Common myeloid progenitor, CD34-positive (primary cell): ENCODE measurements at regions not wholly inside any gene's neighbourhood (a gene's known extent, or its start where the extent isn't known, plus 50 kb on each side); places are given as distances from the start of the nearest gene placed in this dataset.

Experiments used
- CTCF ChIA-PET: fragments of 350-600 bp; sonication (Branson Sonifier 250); formaldehyde crosslinking; loops from one replicate; lab custom pipeline; 2021; ENCODE audit warnings: antibody characterized with exemption; lab: Charles Lee
- POLR2A ChIA-PET: fragments of 350-600 bp; sonication (Branson Sonifier 250); formaldehyde crosslinking; loops from one replicate; lab custom pipeline; 2021; ENCODE audit warnings: antibody characterized with exemption; lab: Charles Lee
- DNase-seq, 3 donors: peaks; one replicate each; pipeline versions ENCODE4 v3.0.0 to v3.0.0-alpha.2; 2013
- H3K27ac ChIP-seq, 2 experiments: 1 replicate in 1 of 2; 2 replicates in 1 of 2; pipeline ENCODE4 v1.7.0; 2013; ENCODE audit warnings: inconsistent platforms in 2 of 2, low read length in 2 of 2, mild to moderate bottlenecking in 2 of 2, low read depth in 1 of 2, moderate library complexity in 1 of 2; ENCODE audit not compliant: severe bottlenecking in 2 of 2, insufficient read depth in 1 of 2, poor library complexity in 1 of 2
- H3K27me3 ChIP-seq, 5 experiments: replicated peaks in 2 of 5; 1 replicate in 3 of 5; 2 replicates in 2 of 5; pipeline versions ENCODE4 v1.6.1 to v1.7.0; 2013; ENCODE audit warnings: low read length in 4 of 5, mild to moderate bottlenecking in 2 of 5, moderate library complexity in 2 of 5, inconsistent platforms in 1 of 5; ENCODE audit not compliant: insufficient read depth in 5 of 5, control insufficient read depth in 4 of 5
- H3K36me3 ChIP-seq, 4 experiments: 1 replicate in 2 of 4; 2 replicates in 2 of 4; pipeline versions ENCODE4 v1.6.1 to v1.7.0; 2013; ENCODE audit warnings: low read length in 3 of 4, control low read depth in 1 of 4, mild to moderate bottlenecking in 1 of 4; ENCODE audit not compliant: control insufficient read depth in 4 of 4, insufficient read depth in 4 of 4
- H3K4me1 ChIP-seq, 4 experiments: 1 replicate in 3 of 4; 2 replicates in 1 of 4; pipeline versions ENCODE4 v1.6.1 to v1.7.1; 2013; ENCODE audit warnings: low read length in 3 of 4, mild to moderate bottlenecking in 3 of 4, control low read depth in 1 of 4, inconsistent platforms in 1 of 4, moderate library complexity in 1 of 4; ENCODE audit not compliant: control insufficient read depth in 4 of 4, insufficient read depth in 4 of 4; ENCODE audit errors: control extremely low read depth in 1 of 4
- H3K4me3 ChIP-seq, 7 experiments: 1 replicate in 4 of 7; 2 replicates in 3 of 7; pipeline versions ENCODE4 v1.5.1 to v1.7.0; 2013; ENCODE audit warnings: mild to moderate bottlenecking in 7 of 7, low read length in 6 of 7, moderate library complexity in 6 of 7, inconsistent platforms in 2 of 7, low read depth in 2 of 7, control low read depth in 1 of 7; ENCODE audit not compliant: insufficient read depth in 4 of 7, control insufficient read depth in 1 of 7; ENCODE audit errors: extremely low read depth in 1 of 7
- H3K9me3 ChIP-seq, 5 experiments: 1 replicate in 4 of 5; 2 replicates in 1 of 5; pipeline versions ENCODE4 v1.6.1 to v1.7.1; 2013; ENCODE audit warnings: low read length in 4 of 5, mild to moderate bottlenecking in 2 of 5, inconsistent platforms in 1 of 5, low read depth in 1 of 5, moderate library complexity in 1 of 5; ENCODE audit not compliant: control insufficient read depth in 4 of 5, insufficient read depth in 2 of 5; ENCODE audit errors: control extremely low read depth in 1 of 5
- WGBS: methylation state at CpG from one replicate; pipeline ENCODE4 v1.1.5; 2013; ENCODE audit not compliant: insufficient coverage; 5-methylcytosine and 5-hydroxymethylcytosine counted together

DNA sequence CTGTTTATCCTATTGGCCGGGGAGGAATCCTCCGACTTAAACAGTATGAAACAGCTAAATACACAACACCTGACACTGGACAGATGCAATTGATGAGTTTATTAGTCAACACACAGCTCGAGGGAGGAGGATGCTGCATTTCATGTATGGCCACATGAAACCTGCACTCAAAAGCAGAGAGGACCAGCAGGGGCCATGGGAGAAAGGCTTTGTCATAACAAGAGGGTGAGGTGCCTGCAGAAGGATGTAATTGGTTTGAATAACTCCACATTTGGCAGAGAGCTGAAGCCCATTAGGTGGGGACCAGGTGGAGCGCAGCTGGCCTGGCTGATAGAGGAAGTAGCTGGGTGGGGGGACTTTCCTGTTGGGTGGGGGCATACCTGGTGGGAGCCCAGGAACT is 599.1 kb downstream of the PTPRU start:
- Histone ChIP-seq H3K4me1 (no peaks in the 10 kb centered on the region), H3K27ac (no peak overlapping the region), H3K9me3 (no peaks in the 10 kb centered on the region), H3K36me3 (no peaks in the 10 kb centered on the region), H3K27me3 (peaks cover 0 to 7% (median 0%) of the 10 kb centered on the region in 5 experiments), H3K4me3 (no peak overlapping the region)
- WGBS: 57% methylated on average over 1 of the region's 4 CpGs
- CTCF ChIA-PET: no interaction called here
- POLR2A ChIA-PET: no interaction called here
- no peak for DNase-seq

- ChIA-PET POLR2A (no interaction called here), CTCF (no interaction called here)
- Histone ChIP-seq H3K9me3 (no peaks in the 10 kb centered on the region), H3K27me3 (peaks cover 0 to 15% (median 0%) of the 10 kb centered on the region in 5 experiments), H3K36me3 (no peaks in the 10 kb centered on the region), H3K27ac (no peak overlapping the region), H3K4me1 (no peaks in the 10 kb centered on the region), H3K4me3 (no peak overlapping the region)
- 96% methylated on average over 6 of the region's 6 CpGs for WGBS
- no peak for DNase-seq
Measured at GRCh38 chr1:29833581-29833980, 597.3 kb downstream of the PTPRU start.

DNA sequence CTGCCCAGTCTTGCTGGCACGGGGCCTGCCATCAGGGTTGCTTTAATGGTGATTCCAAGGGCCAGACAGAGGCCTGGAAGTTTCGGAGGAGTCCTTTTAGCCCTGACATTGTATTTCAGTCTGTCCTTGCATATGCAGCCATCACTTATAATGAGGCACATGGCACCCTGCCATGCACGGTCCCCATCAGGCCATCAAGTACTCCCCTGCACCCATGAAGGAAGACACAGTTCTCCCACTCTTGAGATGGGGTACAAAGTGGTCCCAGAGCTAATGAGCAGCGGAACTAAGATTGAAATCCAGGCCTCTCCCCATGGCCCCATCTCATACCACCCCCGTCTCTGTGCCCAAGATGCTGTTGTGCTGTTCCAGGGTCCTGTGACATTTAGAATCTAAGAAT is 596.6 kb downstream of the PTPRU start:
- Histone ChIP-seq H3K36me3 (no peaks in the 10 kb centered on the region), H3K27me3 (peaks cover 0 to 15% (median 0%) of the 10 kb centered on the region in 5 experiments), H3K27ac (no peak overlapping the region), H3K4me3 (no peak overlapping the region), H3K4me1 (no peaks in the 10 kb centered on the region), H3K9me3 (no peaks in the 10 kb centered on the region)
- ChIA-PET CTCF (no interaction called here), POLR2A (no interaction called here)
- WGBS: 98% methylated on average over 4 of the region's 5 CpGs
- DNase-seq: no peak

GRCh38 chr1:29832471-29832870 is 596.1 kb downstream of the PTPRU start:
- Histone ChIP-seq H3K27me3 (peaks cover 0 to 15% (median 0%) of the 10 kb centered on the region in 5 experiments), H3K36me3 (no peaks in the 10 kb centered on the region), H3K4me1 (no peaks in the 10 kb centered on the region), H3K9me3 (no peaks in the 10 kb centered on the region), H3K27ac (no peak overlapping the region), H3K4me3 (no peak overlapping the region)
- CTCF ChIA-PET: no interaction called here
- POLR2A ChIA-PET: no interaction called here
- DNase-seq: no peak
- 83% methylated on average over 8 of the region's 8 CpGs for WGBS

DNA sequence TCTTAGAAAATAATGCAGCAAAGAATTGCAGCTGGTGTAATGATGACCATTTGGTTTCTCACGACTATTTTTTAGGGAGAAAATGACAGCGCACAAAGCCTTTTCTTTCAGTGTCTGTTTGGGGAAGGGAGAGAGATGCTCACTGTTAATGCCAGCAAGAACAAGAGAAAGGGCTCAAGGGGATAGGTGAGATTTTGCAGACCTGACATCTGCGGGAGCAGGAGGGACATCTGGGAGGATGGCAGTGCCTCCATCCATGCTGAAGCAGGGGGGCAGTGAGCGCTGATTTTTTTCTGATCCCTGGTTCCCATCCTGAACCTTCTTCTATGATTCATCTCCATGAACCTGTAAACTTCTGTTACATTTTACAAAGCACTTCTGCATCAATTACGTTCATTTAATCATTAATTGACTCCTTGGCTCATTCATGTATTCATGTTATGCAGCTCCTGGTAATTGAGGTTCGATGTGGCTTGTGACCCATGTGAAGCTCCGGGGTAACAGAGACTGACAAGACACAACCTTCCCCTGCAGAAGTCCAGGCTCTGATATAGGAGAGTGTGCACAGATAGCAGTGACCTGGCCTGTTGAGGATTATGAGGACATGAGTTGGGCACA is 595.3 kb downstream of the PTPRU start:
- Histone ChIP-seq H3K36me3 (no peaks in the 10 kb centered on the region), H3K27ac (no peak overlapping the region), H3K4me3 (no peak overlapping the region), H3K4me1 (no peaks in the 10 kb centered on the region), H3K27me3 (peaks cover 0 to 15% (median 0%) of the 10 kb centered on the region in 5 experiments), H3K9me3 (no peaks in the 10 kb centered on the region)
- ChIA-PET CTCF (no interaction called here), POLR2A (no interaction called here)
- DNase-seq: no peak
- 55% methylated on average over 4 of the region's 7 CpGs for WGBS

DNA sequence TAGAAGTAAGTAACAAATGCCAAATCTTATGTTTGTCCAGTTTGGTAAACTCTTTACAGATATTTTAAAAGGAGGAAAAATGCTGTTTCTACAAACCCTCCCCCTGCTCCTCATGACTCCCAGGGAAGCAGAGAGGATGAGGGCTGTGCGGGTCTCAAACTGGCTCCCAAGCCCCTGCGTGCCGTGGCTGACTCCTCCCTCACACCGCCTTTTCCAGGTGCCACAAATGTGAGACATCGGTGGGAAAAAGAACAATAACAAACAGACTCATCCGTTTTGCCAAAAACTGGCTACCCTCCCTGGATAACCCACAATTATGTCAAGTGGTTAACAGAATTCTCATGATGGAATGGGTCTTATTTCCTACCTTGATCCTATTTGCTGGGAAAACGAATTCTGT is 594.6 kb downstream of the PTPRU start:
- POLR2A ChIA-PET: interaction anchor here (0.6 kb wide), 1 partner anchor 35 kb away, joined by 3 read pairs; no protein-coding TSS in a partner anchor
- no peak for DNase-seq
- no peaks in the 10 kb centered on the region for H3K4me1 ChIP-seq
- no peak overlapping the region for H3K4me3 ChIP-seq
- WGBS: 77% methylated on average over 7 of the region's 7 CpGs
- H3K27me3 ChIP-seq: peaks cover 0 to 15% (median 0%) of the 10 kb centered on the region in 5 experiments
- H3K27ac ChIP-seq: no peak overlapping the region
- H3K36me3 ChIP-seq: no peaks in the 10 kb centered on the region
- H3K9me3 ChIP-seq: no peaks in the 10 kb centered on the region
- CTCF ChIA-PET: no interaction called here

GRCh38 chr1:29830383-29830782 is 594.1 kb downstream of the PTPRU start:
- peaks cover 0 to 12% (median 0%) of the 10 kb centered on the region in 5 experiments for H3K27me3 ChIP-seq
- no peaks in the 10 kb centered on the region for H3K4me1 ChIP-seq
- no peaks in the 10 kb centered on the region for H3K9me3 ChIP-seq
- no peaks in the 10 kb centered on the region for H3K36me3 ChIP-seq
- no peak overlapping the region for H3K27ac ChIP-seq
- no peak for DNase-seq
- POLR2A ChIA-PET: interaction anchor here (0.6 kb wide), 1 partner anchor 36 kb away, joined by 3 read pairs; no protein-coding TSS in a partner anchor
- CTCF ChIA-PET: no interaction called here
- no peak overlapping the region for H3K4me3 ChIP-seq
- WGBS: 70% methylated on average over 7 of the region's 8 CpGs
